Large intestine (tissue), 3 donors: ENCODE measurements at regions not wholly inside any gene's neighbourhood (a gene's known extent, or its start where the extent isn't known, plus 50 kb on each side); places are given as distances from the start of the nearest gene placed in this dataset.

Experiments
- DNase-seq, 2 donors: peaks; one replicate each; pipeline versions ENCODE4 v3.0.0 to v3.0.0-alpha.2; 2013
- H3K27ac ChIP-seq: one replicate; pipeline ENCODE4 v1.5.1; 2013; ENCODE audit warnings: low read length
- H3K27me3 ChIP-seq: 2 replicates; pipeline ENCODE4 v1.6.1; 2013; ENCODE audit warnings: low read length; ENCODE audit not compliant: control insufficient read depth, insufficient read depth
- H3K36me3 ChIP-seq: 2 replicates; pipeline ENCODE4 v1.6.1; 2013; ENCODE audit warnings: low read length; ENCODE audit not compliant: control insufficient read depth, insufficient read depth
- H3K4me1 ChIP-seq: one replicate; pipeline ENCODE4 v1.6.1; 2013; ENCODE audit warnings: low read length; ENCODE audit not compliant: control insufficient read depth, insufficient read depth
- H3K4me3 ChIP-seq: one replicate; pipeline ENCODE4 v1.5.1; 2013; ENCODE audit warnings: low read length
- H3K9me3 ChIP-seq: one replicate; pipeline ENCODE4 v1.6.1; 2013; ENCODE audit warnings: mild to moderate bottlenecking, low read depth, low read length, moderate library complexity; ENCODE audit not compliant: control insufficient read depth
- WGBS: methylation state at CpG from one replicate; pipeline ENCODE4 v1.1.5; 2013; ENCODE audit warnings: low lambda C conversion rate; ENCODE audit not compliant: insufficient coverage; 5-methylcytosine and 5-hydroxymethylcytosine counted together

DNA sequence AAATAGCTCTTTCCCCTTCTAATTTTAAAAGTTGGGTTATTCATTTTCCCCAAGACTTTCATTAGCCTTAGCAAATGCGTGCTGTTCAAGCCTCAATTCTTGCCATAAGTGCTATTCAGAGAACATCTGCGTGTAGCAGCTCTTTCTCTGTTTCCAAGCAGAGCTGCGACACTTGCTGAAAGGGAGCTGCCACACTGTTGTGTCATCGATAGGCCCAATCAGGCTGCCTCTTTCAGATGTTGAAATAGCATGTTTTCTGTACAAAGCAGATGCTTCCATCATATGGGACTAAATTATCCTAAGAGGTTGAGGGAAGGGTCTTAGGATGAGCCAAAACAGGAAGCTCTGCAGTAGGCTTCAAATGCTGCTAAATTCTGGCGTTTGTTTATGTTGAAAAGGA is 220.9 kb upstream of the CDC14C start:
- Histone ChIP-seq H3K9me3 (no peaks in the 10 kb centered on the region), H3K27ac (no peak overlapping the region), H3K27me3 (no peaks in the 10 kb centered on the region), H3K4me1 (no peaks in the 10 kb centered on the region), H3K36me3 (no peaks in the 10 kb centered on the region), H3K4me3 (no peak overlapping the region)
- WGBS = no CpG with 5 or more reads among the region's 5 CpGs
- no peak for DNase-seq

DNA sequence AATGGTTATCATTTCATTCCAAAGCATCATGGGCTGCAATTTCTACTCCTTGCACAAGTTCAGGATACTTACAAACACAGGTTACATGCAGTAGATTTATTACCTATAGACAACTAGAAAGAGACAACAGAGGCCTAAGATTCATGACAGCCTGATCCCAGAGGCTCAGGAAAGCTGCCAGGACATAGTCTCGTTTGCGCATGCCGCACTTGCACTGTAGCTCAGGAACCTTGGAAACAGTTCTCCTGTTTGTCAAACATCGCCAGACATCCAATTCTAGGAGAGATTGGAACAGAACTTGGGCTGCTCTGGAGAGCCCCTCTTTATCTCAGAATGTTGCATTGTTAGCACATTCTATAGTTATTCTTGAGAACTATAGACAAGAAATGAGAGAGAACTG is 216.2 kb upstream of the CDC14C start:
- H3K27me3 ChIP-seq = no peaks in the 10 kb centered on the region
- no peaks in the 10 kb centered on the region for H3K36me3 ChIP-seq
- no peak for DNase-seq
- no peak overlapping the region for H3K4me3 ChIP-seq
- no peaks in the 10 kb centered on the region for H3K9me3 ChIP-seq
- no peak overlapping the region for H3K27ac ChIP-seq
- no CpG with 5 or more reads among the region's 4 CpGs for WGBS
- no peaks in the 10 kb centered on the region for H3K4me1 ChIP-seq

DNA sequence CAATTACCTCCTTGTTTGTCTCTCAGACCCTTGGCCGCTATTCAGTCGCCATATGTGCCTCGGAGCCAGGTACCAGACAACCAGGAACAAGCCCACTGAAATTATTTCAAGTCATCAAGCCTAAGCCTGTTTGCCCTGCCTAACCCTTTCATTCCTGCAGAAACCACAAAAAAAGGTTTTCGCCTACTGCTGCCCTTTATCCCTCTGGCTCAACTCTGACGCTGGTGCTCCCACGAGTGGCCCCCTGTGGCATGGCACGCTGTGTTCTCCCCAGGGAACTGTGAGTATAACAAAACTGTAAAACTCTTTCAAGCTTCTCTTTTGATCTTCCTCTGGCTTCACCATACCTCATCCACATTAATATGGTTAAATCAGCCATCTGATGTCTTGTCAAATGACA is 215.7 kb upstream of the CDC14C start:
- no peak overlapping the region for H3K27ac ChIP-seq
- H3K36me3 ChIP-seq = no peaks in the 10 kb centered on the region
- H3K9me3 ChIP-seq = no peaks in the 10 kb centered on the region
- H3K27me3 ChIP-seq = no peaks in the 10 kb centered on the region
- no peak for DNase-seq
- no peaks in the 10 kb centered on the region for H3K4me1 ChIP-seq
- H3K4me3 ChIP-seq = no peak overlapping the region
- WGBS = 30% methylated on average over 3 of the region's 7 CpGs

DNA sequence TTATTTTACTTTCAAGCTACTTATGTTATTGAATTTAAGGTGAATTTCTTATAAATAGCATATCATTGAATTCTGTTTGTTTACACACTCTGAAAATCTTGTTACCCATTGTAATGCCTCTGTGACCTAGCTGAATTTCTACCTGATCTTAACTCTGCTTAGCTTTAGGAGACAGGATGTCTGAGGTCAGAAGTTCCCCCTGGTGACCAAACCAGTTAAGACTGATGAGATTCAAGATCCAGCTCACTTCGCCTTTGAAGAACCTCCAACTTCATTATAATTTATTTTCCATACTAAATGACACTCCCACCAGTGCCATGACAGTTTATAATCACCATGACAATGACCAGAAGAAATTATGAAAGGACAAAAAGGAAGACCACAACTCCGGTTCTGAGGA is 213.4 kb upstream of the CDC14C start:
- Histone ChIP-seq H3K27ac (no peak overlapping the region), H3K36me3 (no peaks in the 10 kb centered on the region), H3K27me3 (no peaks in the 10 kb centered on the region), H3K4me3 (no peak overlapping the region), H3K9me3 (no peaks in the 10 kb centered on the region), H3K4me1 (no peaks in the 10 kb centered on the region)
- WGBS = 100% methylated on average over 1 of the region's 2 CpGs
- DNase-seq = no peak

DNA sequence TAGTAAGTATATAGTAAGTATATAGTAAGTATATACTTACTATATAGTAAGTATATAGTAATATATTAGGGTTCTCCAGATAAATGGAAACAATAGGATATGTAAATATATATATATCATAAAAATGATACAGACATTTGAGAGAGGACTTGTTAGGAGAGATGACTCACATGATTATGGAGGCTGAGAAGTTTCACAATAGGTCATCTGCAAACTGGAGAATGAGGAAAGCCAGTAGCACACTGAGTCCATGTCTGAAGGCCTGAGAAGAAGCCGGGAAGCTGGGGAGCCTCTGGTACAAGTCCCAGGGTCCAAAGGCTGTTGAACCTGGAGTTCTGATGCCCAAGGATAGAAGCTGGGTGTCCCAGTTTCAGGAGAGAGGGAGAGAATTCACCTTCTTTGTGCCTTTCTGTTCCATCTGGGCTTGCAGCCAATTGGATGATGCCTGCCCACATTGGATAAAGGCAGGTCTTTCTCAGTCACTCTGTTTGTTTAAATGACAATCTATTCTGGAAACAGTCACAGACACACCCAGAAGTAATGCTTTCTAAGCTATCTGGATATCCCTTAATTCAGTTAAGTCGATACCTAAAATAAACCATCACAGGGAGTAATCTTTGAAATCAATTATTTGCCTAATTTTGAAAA is 205.5 kb upstream of the CDC14C start:
- H3K9me3 ChIP-seq = no peaks in the 10 kb centered on the region
- no peak overlapping the region for H3K27ac ChIP-seq
- H3K4me3 ChIP-seq = no peak overlapping the region
- H3K4me1 ChIP-seq = no peaks in the 10 kb centered on the region
- H3K36me3 ChIP-seq = no peaks in the 10 kb centered on the region
- H3K27me3 ChIP-seq = no peaks in the 10 kb centered on the region
- DNase-seq = no peak
- no CpG with 5 or more reads among the region's 2 CpGs for WGBS

DNA sequence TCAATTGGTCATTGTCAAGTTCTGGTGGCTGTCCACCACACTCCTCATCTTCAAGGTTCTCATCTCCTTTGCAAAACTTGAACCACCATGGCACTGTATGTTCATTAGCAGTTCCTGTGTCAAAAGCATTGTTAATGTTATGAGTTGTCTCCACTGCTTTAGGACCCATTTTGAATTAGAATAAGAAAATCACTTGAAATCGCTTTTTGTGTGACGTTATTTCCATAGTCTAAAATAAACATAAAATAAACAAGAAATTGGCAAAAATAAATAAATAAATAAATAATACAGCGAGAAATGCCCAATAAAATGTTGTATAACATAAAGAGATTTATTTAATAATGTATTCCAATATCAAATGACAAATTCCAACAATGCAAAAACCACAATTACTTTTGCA is 195.5 kb upstream of the CDC14C start:
- H3K36me3 ChIP-seq = no peaks in the 10 kb centered on the region
- WGBS = 86% methylated on average over 3 of the region's 3 CpGs
- H3K27me3 ChIP-seq = no peaks in the 10 kb centered on the region
- no peak overlapping the region for H3K27ac ChIP-seq
- H3K4me1 ChIP-seq = no peaks in the 10 kb centered on the region
- DNase-seq = no peak
- no peak overlapping the region for H3K4me3 ChIP-seq
- no peaks in the 10 kb centered on the region for H3K9me3 ChIP-seq

DNA sequence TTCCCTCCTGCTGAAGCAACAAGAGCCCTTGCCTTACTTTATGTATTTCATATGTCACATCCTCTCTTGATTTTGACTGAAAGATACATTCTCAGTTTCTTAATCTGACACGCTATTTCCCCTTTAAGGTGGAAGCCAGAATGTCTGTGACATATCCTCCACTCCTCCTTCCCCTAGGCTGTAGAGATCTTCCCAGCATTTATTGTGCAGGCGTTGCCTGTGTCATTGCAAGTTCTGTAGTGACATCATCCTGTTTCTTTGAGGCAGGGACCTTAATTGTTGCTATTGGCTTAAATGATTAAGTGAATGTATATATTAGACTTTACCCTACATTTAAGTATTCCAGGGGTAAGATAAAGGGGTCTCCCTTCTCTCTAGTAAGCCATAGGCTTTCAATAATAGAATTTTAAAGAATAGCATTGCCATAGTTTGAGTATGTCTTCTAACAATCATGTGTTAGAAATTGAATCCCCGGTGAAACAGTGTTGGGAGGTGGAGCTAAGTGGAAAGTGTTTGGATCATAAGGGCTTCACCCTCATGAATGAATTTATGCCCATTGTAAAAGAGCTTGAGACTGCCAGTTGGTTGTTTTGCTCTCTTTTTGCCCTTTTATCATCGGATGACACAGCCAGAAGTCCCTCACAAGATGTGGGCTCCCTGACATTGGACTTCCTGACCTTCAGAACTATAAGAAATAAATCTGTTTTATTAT is 189.5 kb upstream of the CDC14C start:
- Histone ChIP-seq H3K9me3 (no peaks in the 10 kb centered on the region), H3K27ac (no peak overlapping the region), H3K4me3 (no peak overlapping the region), H3K36me3 (no peaks in the 10 kb centered on the region), H3K4me1 (no peaks in the 10 kb centered on the region), H3K27me3 (no peaks in the 10 kb centered on the region)
- WGBS = 100% methylated on average over 1 of the region's 4 CpGs
- no peak for DNase-seq

DNA sequence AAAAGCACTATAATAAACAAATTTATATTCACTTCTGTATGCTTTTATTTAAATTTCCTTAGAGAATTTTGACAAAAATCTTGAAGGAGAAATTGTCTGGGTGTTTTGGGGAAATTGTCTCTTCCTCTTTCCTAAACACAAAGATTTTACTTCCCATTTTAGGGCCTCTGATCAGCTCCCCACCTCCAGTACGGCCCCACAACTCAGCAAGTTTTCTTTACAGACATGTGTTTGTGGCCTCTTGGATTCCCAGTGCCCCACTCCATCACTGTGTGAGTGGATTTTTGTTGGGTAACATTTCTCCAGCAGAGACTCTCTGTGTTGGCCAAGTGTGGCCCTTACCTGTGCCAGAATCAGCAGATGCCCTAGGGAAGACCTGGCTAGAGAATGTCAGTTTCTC is 182.8 kb upstream of the CDC14C start:
- DNase-seq = no peak
- no peaks in the 10 kb centered on the region for H3K36me3 ChIP-seq
- H3K27me3 ChIP-seq = no peaks in the 10 kb centered on the region
- H3K4me3 ChIP-seq = no peak overlapping the region
- H3K27ac ChIP-seq = no peak overlapping the region
- no CpG with 5 or more reads among the region's 1 CpG for WGBS
- no peaks in the 10 kb centered on the region for H3K4me1 ChIP-seq
- no peaks in the 10 kb centered on the region for H3K9me3 ChIP-seq

DNA sequence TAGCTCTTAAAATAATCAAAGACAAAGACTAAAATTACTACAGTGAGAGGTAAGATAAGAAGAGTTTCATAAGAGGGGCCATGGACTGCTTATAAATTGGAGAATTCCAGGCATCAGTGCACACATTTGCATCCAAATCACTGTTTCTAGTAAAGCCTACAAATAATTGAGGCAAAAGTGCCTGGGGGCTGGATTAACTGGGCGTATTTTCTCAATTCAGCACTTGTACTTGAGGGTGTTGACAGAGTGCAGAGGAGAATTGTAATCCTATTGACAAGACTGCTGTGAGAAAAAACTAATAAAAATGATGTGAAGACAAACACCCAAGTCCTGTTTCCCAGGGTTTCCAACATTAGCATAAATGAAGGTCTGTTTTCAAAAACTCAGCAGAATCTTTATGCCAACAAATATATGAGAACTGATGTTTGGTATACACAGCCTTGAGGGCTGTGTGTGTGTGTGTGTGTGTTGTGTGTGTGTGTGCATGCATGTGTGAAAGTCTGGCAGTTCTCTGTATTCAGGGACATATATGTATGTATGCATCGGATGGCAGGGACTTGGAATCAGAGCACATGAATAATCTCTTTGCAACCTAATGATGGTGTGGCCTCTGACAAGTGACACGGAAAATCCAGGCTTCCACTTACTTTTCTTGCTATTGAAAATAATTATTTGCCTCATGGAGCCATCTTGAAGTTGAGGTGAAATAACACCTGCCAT is 182.1 kb upstream of the CDC14C start:
- no CpG with 5 or more reads among the region's 3 CpGs for WGBS
- H3K27me3 ChIP-seq = no peaks in the 10 kb centered on the region
- no peak overlapping the region for H3K4me3 ChIP-seq
- H3K36me3 ChIP-seq = no peaks in the 10 kb centered on the region
- no peak overlapping the region for H3K27ac ChIP-seq
- H3K4me1 ChIP-seq = no peaks in the 10 kb centered on the region
- H3K9me3 ChIP-seq = no peaks in the 10 kb centered on the region
- DNase-seq = no peak

DNA sequence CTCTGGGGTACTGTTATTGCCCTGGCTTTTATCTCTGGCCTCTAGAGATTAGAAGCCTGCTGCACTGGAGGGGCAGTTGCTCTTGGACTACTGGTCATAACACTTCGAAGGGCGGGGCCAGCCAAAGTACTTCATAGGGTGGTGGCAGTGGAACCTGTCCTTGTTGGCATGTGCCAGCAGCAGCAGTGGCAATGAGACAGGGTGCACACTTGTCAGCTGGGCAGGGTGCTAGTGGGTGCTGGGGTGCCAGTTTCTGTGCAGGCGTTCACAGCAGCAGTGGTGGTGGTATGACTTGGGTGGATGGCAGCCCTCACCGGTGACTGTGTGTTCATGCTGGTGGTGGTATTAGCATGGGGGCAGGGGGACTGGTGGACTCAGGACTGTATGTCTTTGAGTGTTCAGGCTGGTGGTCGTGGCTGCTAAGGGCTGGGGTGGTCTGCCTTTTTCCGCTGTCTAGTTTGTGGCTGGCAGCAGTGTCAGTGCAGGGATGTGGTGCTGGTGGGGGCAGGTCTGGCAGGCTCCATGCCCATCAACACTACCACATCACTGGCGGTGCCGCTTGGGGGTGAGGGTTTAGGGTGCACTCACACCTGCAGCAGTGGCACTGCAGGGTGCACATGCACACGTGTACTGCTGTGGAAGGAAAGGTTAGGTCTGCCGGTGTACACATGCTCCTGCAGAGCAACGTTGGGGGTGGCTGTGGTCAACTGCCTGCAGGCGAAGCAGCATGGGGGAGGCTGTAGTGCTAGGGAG is 176.1 kb upstream of the CDC14C start:
- H3K27ac ChIP-seq = no peak overlapping the region
- no peaks in the 10 kb centered on the region for H3K27me3 ChIP-seq
- no peak for DNase-seq
- H3K4me3 ChIP-seq = no peak overlapping the region
- H3K36me3 ChIP-seq = no peaks in the 10 kb centered on the region
- H3K9me3 ChIP-seq = no peaks in the 10 kb centered on the region
- no CpG with 5 or more reads among the region's 12 CpGs for WGBS
- no peaks in the 10 kb centered on the region for H3K4me1 ChIP-seq
